ENCODE measurements at regions not wholly inside any gene's neighbourhood (a gene's known extent, or its start where the extent isn't known, plus 50 kb on each side); places are given as distances from the start of the nearest gene placed in this dataset.
A peak's percentile ranks its signal among the peaks of the same experiment; 100 is the strongest.

DNA sequence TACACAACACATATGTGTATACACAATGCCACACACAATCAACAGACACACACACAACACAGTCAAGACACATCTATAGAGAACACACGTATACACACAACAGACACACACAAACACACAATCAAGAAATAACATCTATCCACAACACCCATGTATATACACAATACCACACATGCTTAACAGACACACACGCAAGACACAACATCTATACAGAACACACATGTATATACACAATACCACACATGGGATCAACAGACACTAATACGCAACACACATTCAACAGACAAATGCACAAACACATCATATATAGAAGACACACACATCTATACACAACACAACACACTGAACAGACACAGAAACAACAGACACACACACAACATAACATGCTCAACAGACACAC is 234.8 kb downstream of the SHOX start:
- Histone ChIP-seq H2BK12ac (ENCODE audit: low read depth, low read length) (peak overlapping the region; percentile 68; the same call in 1 of the 2 replicates), H2AFZ (ENCODE audit: low read length) (no peak overlapping the region), H4K91ac (replicated peaks; ENCODE audit: insufficient read length, low read length) (no peak overlapping the region), H4K20me1 (replicated peaks in 1 of 2; ENCODE audit: control insufficient read depth in 1 of 2, insufficient read depth in 2 of 2, low read length in 2 of 2) (no peaks in the 10 kb centered on the region), H3K23ac (ENCODE audit: insufficient read length) (no peak overlapping the region), H2BK20ac (ENCODE audit: low read length) (no peak overlapping the region), H3K4me2 (ENCODE audit: insufficient read depth in 1 of 2, low read depth in 2 of 2, low read length in 2 of 2) (no peak overlapping the region), H3K4ac (replicated peaks; ENCODE audit: insufficient read length, low read depth, low read length) (peak overlapping the region; percentile 32), H2BK5ac (ENCODE audit: low read depth, low read length) (no peak overlapping the region), H3K79me2 (ENCODE audit: control insufficient read depth in 1 of 2, insufficient read depth in 2 of 2, low read length in 2 of 2) (no peaks in the 10 kb centered on the region), H3K14ac (ENCODE audit: insufficient read length) (no peak overlapping the region), H4K8ac (ENCODE audit: extremely low read depth, insufficient read depth, low read length) (no peak overlapping the region), H3K56ac (replicated peaks; ENCODE audit: insufficient read length, low read depth, low read length) (peak overlapping the region; percentile 30), H2AK5ac (ENCODE audit: low read depth, low read length) (peak overlapping the region; percentile 32; the same call in 1 of the 2 replicates), H3K27ac (ENCODE audit: low read depth, low read length) (no peak overlapping the region), H2BK120ac (replicated peaks; ENCODE audit: low read depth, low read length) (no peak overlapping the region), H2BK15ac (ENCODE audit: low read length) (0 out of 2 replicates have a peak overlapping the region, but pooled peaks have one; percentile 7), H3K4me1 (replicated peaks in 1 of 4; ENCODE audit: control insufficient read depth in 3 of 4, insufficient read depth in 4 of 4, low read length in 3 of 4) (peaks cover 0 to 3% (median 0%) of the 10 kb centered on the region in 4 experiments; a peak in 1 of 7 replicates), H3K4me3 (ENCODE audit: extremely low read depth in 1 of 4, insufficient read depth in 2 of 4, low read depth in 3 of 4, low read length in 4 of 4) (no peak overlapping the region), H3K18ac (ENCODE audit: extremely low read depth, low read length) (no peak overlapping the region), H3K36me3 (ENCODE audit: control insufficient read depth in 2 of 4, insufficient read depth in 4 of 4, low read length in 3 of 4) (no peaks in the 10 kb centered on the region), H4K5ac (ENCODE audit: insufficient read length, low read depth, low read length) (no peak overlapping the region), H3K9me3 (ENCODE audit: insufficient read depth in 2 of 2, low read depth in 1 of 2, low read length in 1 of 2) (no peaks in the 10 kb centered on the region), H3K79me1 (ENCODE audit: low read depth, low read length) (no peaks in the 10 kb centered on the region), H3K27me3 (replicated peaks in 1 of 4; ENCODE audit: control insufficient read depth in 3 of 4, extremely low read depth in 1 of 4, insufficient read depth in 3 of 4, low read length in 3 of 4) (no peaks in the 10 kb centered on the region), H3K23me2 (ENCODE audit: low read depth, low read length) (peaks cover 13% of the 10 kb centered on the region), H3K9ac (replicated peaks in 1 of 4; ENCODE audit: extremely low read depth in 1 of 4, low read depth in 3 of 4, low read length in 3 of 4) (no peak overlapping the region)
- 88% methylated on average over 3 of the region's 3 CpGs; no CpG with 5 or more reads in 1 of the 2 experiments for WGBS, 2 experiments (ENCODE audit: extremely low coverage in 1 of 2, insufficient coverage in 1 of 2, insufficient read length in 1 of 2, insufficient replicate concordance in 2 of 2, low coverage in 1 of 2, low lambda C conversion rate in 2 of 2, missing lambda C conversion rate in 1 of 2)
- no peak for DNase-seq (ENCODE audit: low read depth in 1 of 2, low spot score in 2 of 2)
- FAIRE-seq = peak; percentile 69
- TF ChIP-seq TAF7 (optimal IDR thresholded peaks at IDR 0.05; ENCODE audit: borderline replicate concordance, low read depth, low read length) (no peak), EGR1 (IDR thresholded peaks at IDR 0.05; ENCODE audit: borderline replicate concordance, low read depth, low read length) (no peak), SIRT6 (IDR thresholded peaks at IDR 0.05; ENCODE audit: low read length) (no peak)
- CTCF ChIA-PET (ENCODE audit: partially characterized antibody) = no interaction called here
- POLR2A ChIA-PET (ENCODE audit: partially characterized antibody) = no interaction called here

Measured in H1 (cell line).